ENCODE measurements at regions not wholly inside any gene's neighbourhood (a gene's known extent, or its start where the extent isn't known, plus 50 kb on each side); places are given as distances from the start of the nearest gene placed in this dataset.

- no peak overlapping the region for H3K9ac ChIP-seq (ENCODE audit: low read length in 3 of 3)
- no peak for FAIRE-seq
Measured at GRCh38 chr14:97113339-97113738, 316.2 kb downstream of the VRK1 start.

GRCh38 chr14:97116546-97116945, 319.4 kb downstream of the VRK1 start:
- intact Hi-C loops (cut with DNase I) = no loop called here

More at GRCh38 chr14:97113339-97113738, 316.2 kb downstream of the VRK1 start:
- H3K36me3 ChIP-seq (ENCODE audit: control insufficient read depth in 2 of 3, insufficient read depth in 3 of 3, low read length in 3 of 3) = no peaks in the 10 kb centered on the region
- H3K27ac ChIP-seq (ENCODE audit: low read depth in 2 of 2, low read length in 2 of 2) = no peak overlapping the region
- no peak for TF ChIP-seq CTCF (IDR thresholded peaks at IDR 0.05; ENCODE audit: borderline replicate concordance, extremely low read depth, insufficient read depth)
- no peaks in the 10 kb centered on the region for H3K4me1 ChIP-seq (ENCODE audit: control insufficient read depth in 2 of 3, insufficient read depth in 2 of 3, low read depth in 1 of 3, low read length in 3 of 3)
- H3K27me3 ChIP-seq (ENCODE audit: control insufficient read depth, insufficient read depth, low read length) = no peaks in the 10 kb centered on the region
- no peak for DNase-seq
- H3K4me3 ChIP-seq (ENCODE audit: low read length in 3 of 3) = no peak overlapping the region
- H3K9me3 ChIP-seq (ENCODE audit: control insufficient read depth in 2 of 3, insufficient read depth in 1 of 3, low read length in 3 of 3) = peaks cover 0 to 4% (median 0%) of the 10 kb centered on the region in 3 donors
- intact Hi-C loops (cut with DNase I) = no loop called here

GRCh38 chr14:97117693-97118092, 320.5 kb downstream of the VRK1 start:
- no peaks in the 10 kb centered on the region for H3K9me3 ChIP-seq (ENCODE audit: control insufficient read depth in 2 of 3, insufficient read depth in 1 of 3, low read length in 3 of 3)
- no peak overlapping the region for H3K4me3 ChIP-seq (ENCODE audit: low read length in 3 of 3)
- no peak for TF ChIP-seq CTCF (IDR thresholded peaks at IDR 0.05; ENCODE audit: borderline replicate concordance, extremely low read depth, insufficient read depth)
- no peak for DNase-seq
- no peaks in the 10 kb centered on the region for H3K36me3 ChIP-seq (ENCODE audit: control insufficient read depth in 2 of 3, insufficient read depth in 3 of 3, low read length in 3 of 3)
- H3K4me1 ChIP-seq (ENCODE audit: control insufficient read depth in 2 of 3, insufficient read depth in 2 of 3, low read depth in 1 of 3, low read length in 3 of 3) = no peaks in the 10 kb centered on the region
- no peak for FAIRE-seq
- H3K27me3 ChIP-seq (ENCODE audit: control insufficient read depth, insufficient read depth, low read length) = no peaks in the 10 kb centered on the region
- intact Hi-C loops (cut with DNase I) = no loop called here
- no peak overlapping the region for H3K9ac ChIP-seq (ENCODE audit: low read length in 3 of 3)
- no peak overlapping the region for H3K27ac ChIP-seq (ENCODE audit: low read depth in 2 of 2, low read length in 2 of 2)

More at GRCh38 chr14:97116546-97116945, 319.4 kb downstream of the VRK1 start:
- Histone ChIP-seq H3K9ac (ENCODE audit: low read length in 3 of 3) (no peak overlapping the region), H3K36me3 (ENCODE audit: control insufficient read depth in 2 of 3, insufficient read depth in 3 of 3, low read length in 3 of 3) (no peaks in the 10 kb centered on the region), H3K27me3 (ENCODE audit: control insufficient read depth, insufficient read depth, low read length) (no peaks in the 10 kb centered on the region), H3K4me1 (ENCODE audit: control insufficient read depth in 2 of 3, insufficient read depth in 2 of 3, low read depth in 1 of 3, low read length in 3 of 3) (no peaks in the 10 kb centered on the region), H3K4me3 (ENCODE audit: low read length in 3 of 3) (no peak overlapping the region), H3K27ac (ENCODE audit: low read depth in 2 of 2, low read length in 2 of 2) (no peak overlapping the region), H3K9me3 (ENCODE audit: control insufficient read depth in 2 of 3, insufficient read depth in 1 of 3, low read length in 3 of 3) (no peaks in the 10 kb centered on the region)
- no peak for TF ChIP-seq CTCF (IDR thresholded peaks at IDR 0.05; ENCODE audit: borderline replicate concordance, extremely low read depth, insufficient read depth)
- no peak for DNase-seq
- FAIRE-seq = no peak

- H3K4me1 ChIP-seq (ENCODE audit: control insufficient read depth in 2 of 3, insufficient read depth in 2 of 3, low read depth in 1 of 3, low read length in 3 of 3) = no peaks in the 10 kb centered on the region
- TF ChIP-seq CTCF (IDR thresholded peaks at IDR 0.05; ENCODE audit: borderline replicate concordance, extremely low read depth, insufficient read depth) = no peak
- H3K27ac ChIP-seq (ENCODE audit: low read depth in 2 of 2, low read length in 2 of 2) = no peak overlapping the region
- intact Hi-C loops (cut with DNase I) = no loop called here
- no peaks in the 10 kb centered on the region for H3K36me3 ChIP-seq (ENCODE audit: control insufficient read depth in 2 of 3, insufficient read depth in 3 of 3, low read length in 3 of 3)
- H3K9ac ChIP-seq (ENCODE audit: low read length in 3 of 3) = no peak overlapping the region
- H3K4me3 ChIP-seq (ENCODE audit: low read length in 3 of 3) = no peak overlapping the region
- FAIRE-seq = no peak
- no peaks in the 10 kb centered on the region for H3K27me3 ChIP-seq (ENCODE audit: control insufficient read depth, insufficient read depth, low read length)
- DNase-seq = no peak
- H3K9me3 ChIP-seq (ENCODE audit: control insufficient read depth in 2 of 3, insufficient read depth in 1 of 3, low read length in 3 of 3) = no peaks in the 10 kb centered on the region
Measured at GRCh38 chr14:97120204-97120603, 323.0 kb downstream of the VRK1 start.

Data from kidney (tissue), 13 donors.